H1 (cell line): ENCODE measurements at regions not wholly inside any gene's neighbourhood (a gene's known extent, or its start where the extent isn't known, plus 50 kb on each side); places are given as distances from the start of the nearest gene placed in this dataset.
"Not testable (repeated sequence)": the region's sequence is repeated elsewhere in the genome, so short reads cannot be mapped to it uniquely, and the experiment has no call there.

ENCODE experiments used
- CTCF ChIA-PET: fragments of 300-600 bp; sonication (Branson Sonifier 250); formaldehyde crosslinking; loops from one replicate; lab custom pipeline; 2021; ENCODE audit not compliant: partially characterized antibody; lab: Charles Lee
- POLR2A ChIA-PET: fragments of 300-600 bp; sonication (Branson Sonifier 250); formaldehyde crosslinking; loops from one replicate; lab custom pipeline; 2021; ENCODE audit warnings: inconsistent platforms; ENCODE audit not compliant: partially characterized antibody; lab: Charles Lee
- DNase-seq, 2 experiments: peaks; one replicate each; pipeline versions ENCODE4 v3.0.0 to v3.0.0-alpha.2; 2010 to 2022; ENCODE audit warnings: low spot score in 2 of 2, low read depth in 1 of 2, mixed read lengths in 1 of 2
- FAIRE-seq: peaks from 2 replicates; lab custom pipeline; 2011; peaks lifted over from hg19 to GRCh38; lab: Jason Lieb, UNC
- H2AFZ ChIP-seq: 2 replicates; pipeline ENCODE4 v1.8.1; 2012; ENCODE audit warnings: low read length, inconsistent platforms
- H2AK5ac ChIP-seq: 2 replicates; pipeline ENCODE4 v1.6.1; 2013; ENCODE audit warnings: low read depth, low read length
- H2BK120ac ChIP-seq: replicated peaks from 2 replicates; pipeline ENCODE3; 2013; ENCODE audit warnings: low read depth, low read length, inconsistent platforms
- H2BK12ac ChIP-seq: 2 replicates; pipeline ENCODE4 v1.6.1; 2013; ENCODE audit warnings: low read depth, low read length
- H2BK15ac ChIP-seq: 2 replicates; pipeline ENCODE4 v1.6.1; 2013; ENCODE audit warnings: low read length
- H2BK20ac ChIP-seq: 2 replicates; pipeline ENCODE4 v1.6.1; 2013; ENCODE audit warnings: low read length
- H2BK5ac ChIP-seq: 2 replicates; pipeline ENCODE4 v1.6.1; 2013; ENCODE audit warnings: low read depth, low read length
- H3K14ac ChIP-seq: 2 replicates; pipeline ENCODE4 v1.6.1; 2013; ENCODE audit warnings: inconsistent platforms; ENCODE audit not compliant: insufficient read length
- H3K18ac ChIP-seq: 2 replicates; pipeline ENCODE4 v1.6.1; 2013; ENCODE audit warnings: low read length; ENCODE audit errors: extremely low read depth
- H3K23ac ChIP-seq: 2 replicates; pipeline ENCODE4 v1.6.1; 2013; ENCODE audit warnings: inconsistent platforms; ENCODE audit not compliant: insufficient read length
- H3K23me2 ChIP-seq: 2 replicates; pipeline ENCODE4 v1.6.1; 2013; ENCODE audit warnings: low read depth, low read length
- H3K27ac ChIP-seq: 2 replicates; pipeline ENCODE4 v1.6.1; 2011; ENCODE audit warnings: low read depth, low read length, inconsistent platforms
- H3K27me3 ChIP-seq, 4 experiments: replicated peaks in 1 of 4; 1 replicate in 1 of 4; 2 replicates in 3 of 4; pipeline versions ENCODE4 v1.6.1 to v1.8.1; 2011 to 2013; ENCODE audit warnings: low read length in 3 of 4, mild to moderate bottlenecking in 3 of 4, inconsistent platforms in 2 of 4, mixed read lengths in 2 of 4, moderate library complexity in 1 of 4; ENCODE audit not compliant: control insufficient read depth in 3 of 4, insufficient read depth in 3 of 4; ENCODE audit errors: extremely low read depth in 1 of 4
- H3K36me3 ChIP-seq, 4 experiments: 2 replicates each; pipeline versions ENCODE4 v1.6.1 to v1.8.1; 2011 to 2013; ENCODE audit warnings: mild to moderate bottlenecking in 4 of 4, low read length in 3 of 4, moderate library complexity in 2 of 4, control low read depth in 1 of 4, inconsistent platforms in 1 of 4; ENCODE audit not compliant: insufficient read depth in 4 of 4, control insufficient read depth in 2 of 4
- H3K4ac ChIP-seq: replicated peaks from 2 replicates; pipeline ENCODE3; 2013; ENCODE audit warnings: low read length, low read depth, mixed read lengths, inconsistent platforms; ENCODE audit not compliant: insufficient read length
- H3K4me1 ChIP-seq, 4 experiments: replicated peaks in 1 of 4; 1 replicate in 1 of 4; 2 replicates in 3 of 4; pipeline versions ENCODE4 v1.6.1 to v1.8.1; 2011 to 2013; ENCODE audit warnings: low read length in 3 of 4, inconsistent platforms in 2 of 4, mixed read lengths in 1 of 4; ENCODE audit not compliant: insufficient read depth in 4 of 4, control insufficient read depth in 3 of 4
- H3K4me2 ChIP-seq, 2 experiments: 2 replicates each; pipeline versions ENCODE4 v1.6.1 to v1.8.1; 2011 to 2013; ENCODE audit warnings: low read depth in 2 of 2, low read length in 2 of 2, control low read depth in 1 of 2, inconsistent platforms in 1 of 2, mild to moderate bottlenecking in 1 of 2; ENCODE audit not compliant: insufficient read depth in 1 of 2
- H3K4me3 ChIP-seq, 4 experiments: fragments of 200-600, 300-600 bp in 1 of 4; sonication (generic), shearing (Covaris generic), sonication (Bioruptor Twin) in 1 of 4; 2 replicates each; pipeline versions ENCODE4 v1.5.1 to v1.8.1; 2011 to 2016; ENCODE audit warnings: low read length in 4 of 4, low read depth in 3 of 4, control low read depth in 2 of 4, inconsistent platforms in 2 of 4, mild to moderate bottlenecking in 2 of 4, mixed read lengths in 1 of 4, moderate library complexity in 1 of 4; ENCODE audit not compliant: insufficient read depth in 2 of 4; ENCODE audit errors: extremely low read depth in 1 of 4
- H3K56ac ChIP-seq: replicated peaks from 2 replicates; pipeline ENCODE3; 2013; ENCODE audit warnings: low read depth, mild to moderate bottlenecking, mixed read lengths, low read length, inconsistent platforms; ENCODE audit not compliant: insufficient read length
- H3K79me1 ChIP-seq: 2 replicates; pipeline ENCODE4 v1.6.1; 2013; ENCODE audit warnings: low read depth, low read length, control low read depth
- H3K79me2 ChIP-seq, 2 experiments: 2 replicates each; pipeline versions ENCODE4 v1.6.1 to v1.8.1; 2012 to 2013; ENCODE audit warnings: low read length in 2 of 2, mild to moderate bottlenecking in 2 of 2, inconsistent platforms in 1 of 2; ENCODE audit not compliant: insufficient read depth in 2 of 2, control insufficient read depth in 1 of 2
- H3K9ac ChIP-seq, 4 experiments: replicated peaks in 1 of 4; 1 replicate in 1 of 4; 2 replicates in 3 of 4; pipeline versions ENCODE4 v1.6.1 to v1.8.1; 2011 to 2013; ENCODE audit warnings: low read depth in 3 of 4, low read length in 3 of 4, control low read depth in 2 of 4, mild to moderate bottlenecking in 2 of 4, moderate library complexity in 2 of 4, inconsistent platforms in 1 of 4; ENCODE audit errors: extremely low read depth in 1 of 4
- H3K9me3 ChIP-seq, 2 experiments: 2 replicates each; pipeline versions ENCODE4 v1.6.1 to v1.8.1; 2012 to 2013; ENCODE audit warnings: mild to moderate bottlenecking in 2 of 2, moderate library complexity in 2 of 2, control low read depth in 1 of 2, inconsistent platforms in 1 of 2, low read depth in 1 of 2, low read length in 1 of 2, mixed read lengths in 1 of 2; ENCODE audit not compliant: insufficient read depth in 2 of 2
- H4K20me1 ChIP-seq, 2 experiments: replicated peaks in 1 of 2; 2 replicates each; pipeline versions ENCODE3 to v1.8.1; 2011 to 2013; ENCODE audit warnings: inconsistent platforms in 2 of 2, low read length in 2 of 2, mild to moderate bottlenecking in 1 of 2; ENCODE audit not compliant: insufficient read depth in 2 of 2, control insufficient read depth in 1 of 2
- H4K5ac ChIP-seq: 2 replicates; pipeline ENCODE4 v1.6.1; 2013; ENCODE audit warnings: low read length, low read depth, mixed read lengths, inconsistent platforms; ENCODE audit not compliant: insufficient read length
- H4K8ac ChIP-seq: 2 replicates; pipeline ENCODE4 v1.8.0; 2013; ENCODE audit warnings: mild to moderate bottlenecking, moderate library complexity, low read length, inconsistent platforms; ENCODE audit not compliant: insufficient read depth; ENCODE audit errors: extremely low read depth
- H4K91ac ChIP-seq: replicated peaks from 2 replicates; pipeline ENCODE3; 2013; ENCODE audit warnings: low read length, mixed read lengths, inconsistent platforms; ENCODE audit not compliant: insufficient read length
- WGBS, 2 experiments: shearing (Covaris generic) in 1 of 2; methylation state at CpG; one replicate each; pipeline versions ENCODE4 v1.1.6 to v1.1.7; 2013 to 2015; ENCODE audit warnings: low lambda C conversion rate in 2 of 2, mixed read lengths in 2 of 2, inconsistent platforms in 1 of 2, low coverage in 1 of 2, missing lambda C conversion rate in 1 of 2; ENCODE audit not compliant: insufficient replicate concordance in 2 of 2, insufficient coverage in 1 of 2, insufficient read length in 1 of 2; ENCODE audit errors: extremely low coverage in 1 of 2, missing lambda C conversion rate in 1 of 2; 5-methylcytosine and 5-hydroxymethylcytosine counted together

- 91% methylated on average over 14 of the region's 14 CpGs; no CpG with 5 or more reads in 1 of the 2 experiments for WGBS, 2 experiments
- H3K14ac ChIP-seq, H3K27ac ChIP-seq: not testable (repeated sequence)
Measured at GRCh38 chr4:58818560-58818959, 1708.4 kb upstream of the IGFBP7 start.

More at GRCh38 chr4:58818560-58818959, 1708.4 kb upstream of the IGFBP7 start:
- H4K5ac ChIP-seq, H3K4me2 ChIP-seq, H3K4me1 ChIP-seq, H2AFZ ChIP-seq, H3K27me3 ChIP-seq, H3K23ac ChIP-seq, H2BK12ac ChIP-seq, H3K36me3 ChIP-seq, H3K23me2 ChIP-seq, H2BK20ac ChIP-seq, H2AK5ac ChIP-seq, H3K18ac ChIP-seq, FAIRE-seq, H4K20me1 ChIP-seq, CTCF ChIA-PET, H3K4me3 ChIP-seq, H4K91ac ChIP-seq, H3K79me1 ChIP-seq, H3K56ac ChIP-seq, POLR2A ChIA-PET, H2BK5ac ChIP-seq, H2BK15ac ChIP-seq, H3K4ac ChIP-seq, H3K9ac ChIP-seq, H2BK120ac ChIP-seq, DNase-seq, H3K79me2 ChIP-seq, H3K9me3 ChIP-seq, H4K8ac ChIP-seq: not testable (repeated sequence)
